ENCODE measurements at regions not wholly inside any gene's neighbourhood (a gene's known extent, or its start where the extent isn't known, plus 50 kb on each side); places are given as distances from the start of the nearest gene placed in this dataset.

GRCh38 chr17:14831491-14831890 lies 433.6 kb downstream of the PMP22 start:
- DNase-seq (ENCODE audit: low read depth), result no peak

GRCh38 chr17:14827396-14827919 lies 437.7 kb downstream of the PMP22 start:
- no peak for DNase-seq (ENCODE audit: low read depth)

- no peak for DNase-seq (ENCODE audit: low read depth)
Observed at GRCh38 chr17:14826358-14826757, 438.8 kb downstream of the PMP22 start.

GRCh38 chr17:14818469-14818868 lies 446.7 kb downstream of the PMP22 start:
- no peak for DNase-seq (ENCODE audit: low read depth)

GRCh38 chr17:14815079-14815478 lies 450.0 kb downstream of the PMP22 start:
- DNase-seq (ENCODE audit: low read depth), result no peak

- DNase-seq (ENCODE audit: low read depth), result no peak
Observed at GRCh38 chr17:14813649-14814370, 451.3 kb downstream of the PMP22 start.

GRCh38 chr17:14808425-14808824 lies 456.7 kb downstream of the PMP22 start:
- no peak for DNase-seq (ENCODE audit: low read depth)

GRCh38 chr17:14805348-14805747 lies 459.8 kb downstream of the PMP22 start:
- DNase-seq (ENCODE audit: low read depth), result no peak

GRCh38 chr17:14803826-14804225 lies 461.3 kb downstream of the PMP22 start:
- no peak for DNase-seq (ENCODE audit: low read depth)

- no peak for DNase-seq (ENCODE audit: low read depth)
Observed at GRCh38 chr17:14797801-14798200, 467.3 kb downstream of the PMP22 start.

GRCh38 chr17:14797021-14797420 lies 468.1 kb downstream of the PMP22 start:
- DNase-seq (ENCODE audit: low read depth), result no peak

- no peak for DNase-seq (ENCODE audit: low read depth)
Observed at GRCh38 chr17:14794961-14795360, 470.2 kb downstream of the PMP22 start.

GRCh38 chr17:14793237-14793636 lies 471.9 kb downstream of the PMP22 start:
- DNase-seq (ENCODE audit: low read depth), result peak; percentile 12

- no peak for DNase-seq (ENCODE audit: low read depth)
Observed at GRCh38 chr17:14792746-14793145, 472.4 kb downstream of the PMP22 start.

- DNase-seq (ENCODE audit: low read depth), result no peak
Observed at GRCh38 chr17:14791221-14791620, 473.9 kb downstream of the PMP22 start.

GRCh38 chr17:14790521-14790920 lies 474.6 kb downstream of the PMP22 start:
- DNase-seq (ENCODE audit: low read depth), result no peak

GRCh38 chr17:14784997-14785696 lies 480.0 kb downstream of the PMP22 start:
- DNase-seq (ENCODE audit: low read depth), result no peak

- no peak for DNase-seq (ENCODE audit: low read depth)
Observed at GRCh38 chr17:14781123-14781522, 480.2 kb downstream of the HS3ST3B1 start.

- DNase-seq (ENCODE audit: low read depth), result no peak
Observed at GRCh38 chr17:14780097-14780651, 479.3 kb downstream of the HS3ST3B1 start.

GRCh38 chr17:14779241-14779640 lies 478.4 kb downstream of the HS3ST3B1 start:
- no peak for DNase-seq (ENCODE audit: low read depth)

- no peak for DNase-seq (ENCODE audit: low read depth)
Observed at GRCh38 chr17:14777291-14777690, 476.4 kb downstream of the HS3ST3B1 start.

- no peak for DNase-seq (ENCODE audit: low read depth)
Observed at GRCh38 chr17:14776791-14777190, 475.9 kb downstream of the HS3ST3B1 start.

All from HT1080 (cell line).